ENCODE measurements at regions not wholly inside any gene's neighbourhood (a gene's known extent, or its start where the extent isn't known, plus 50 kb on each side); places are given as distances from the start of the nearest gene placed in this dataset.

- ATAC-seq (ENCODE audit: insufficient number of reproducible peaks, low FRiP score, low read depth) (no peak), DNase-seq (ENCODE audit: low spot score) (no peak)
- H3K4me3 ChIP-seq: no peak overlapping the region
- no peak overlapping the region for H3K27ac ChIP-seq
- no peaks in the 10 kb centered on the region for H3K9me3 ChIP-seq
- no peak for TF ChIP-seq CTCF (IDR thresholded peaks at IDR 0.05)
- no peaks in the 10 kb centered on the region for H3K27me3 ChIP-seq (replicated peaks; ENCODE audit: insufficient read depth)
- peaks cover 0 to 2% of the 10 kb centered on the region in 2 donors for H3K4me1 ChIP-seq (ENCODE audit: control insufficient read depth in 1 of 2, low read depth in 2 of 2)
- no peaks in the 10 kb centered on the region for H3K36me3 ChIP-seq
Measured at GRCh38 chr21:27306206-27306605, 339.3 kb upstream of the ADAMTS5 start.

- DNase-seq (ENCODE audit: low spot score) (no peak), ATAC-seq (ENCODE audit: insufficient number of reproducible peaks, low FRiP score, low read depth) (no peak)
- Histone ChIP-seq H3K4me3 (no peak overlapping the region), H3K27me3 (replicated peaks; ENCODE audit: insufficient read depth) (no peaks in the 10 kb centered on the region), H3K4me1 (ENCODE audit: control insufficient read depth in 1 of 2, low read depth in 2 of 2) (no peaks in the 10 kb centered on the region), H3K36me3 (no peaks in the 10 kb centered on the region), H3K27ac (no peak overlapping the region), H3K9me3 (no peaks in the 10 kb centered on the region)
- TF ChIP-seq CTCF (IDR thresholded peaks at IDR 0.05): no peak
Measured at GRCh38 chr21:27301220-27301619, 334.3 kb upstream of the ADAMTS5 start.

GRCh38 chr21:27300770-27301169, 333.9 kb upstream of the ADAMTS5 start:
- H3K27ac ChIP-seq: no peak overlapping the region
- DNase-seq (ENCODE audit: low spot score) (no peak), ATAC-seq (ENCODE audit: insufficient number of reproducible peaks, low FRiP score, low read depth) (no peak)

GRCh38 chr21:27298465-27298864, 331.6 kb upstream of the ADAMTS5 start:
- no peaks in the 10 kb centered on the region for H3K27me3 ChIP-seq (replicated peaks; ENCODE audit: insufficient read depth)
- no peak for TF ChIP-seq CTCF (IDR thresholded peaks at IDR 0.05)
- ATAC-seq (ENCODE audit: insufficient number of reproducible peaks, low FRiP score, low read depth): no peak
- no peak for DNase-seq (ENCODE audit: low spot score)
- H3K27ac ChIP-seq: no peak overlapping the region
- no peaks in the 10 kb centered on the region for H3K9me3 ChIP-seq
- H3K4me1 ChIP-seq (ENCODE audit: control insufficient read depth in 1 of 2, low read depth in 2 of 2): no peaks in the 10 kb centered on the region
- no peaks in the 10 kb centered on the region for H3K36me3 ChIP-seq
- H3K4me3 ChIP-seq: no peak overlapping the region

More at GRCh38 chr21:27300770-27301169, 333.9 kb upstream of the ADAMTS5 start:
- no peak overlapping the region for H3K4me3 ChIP-seq
- H3K36me3 ChIP-seq: no peaks in the 10 kb centered on the region
- H3K4me1 ChIP-seq (ENCODE audit: control insufficient read depth in 1 of 2, low read depth in 2 of 2): no peaks in the 10 kb centered on the region
- no peaks in the 10 kb centered on the region for H3K9me3 ChIP-seq
- no peaks in the 10 kb centered on the region for H3K27me3 ChIP-seq (replicated peaks; ENCODE audit: insufficient read depth)
- TF ChIP-seq CTCF (IDR thresholded peaks at IDR 0.05): no peak

GRCh38 chr21:27293239-27293638, 326.4 kb upstream of the ADAMTS5 start:
- Histone ChIP-seq H3K27ac (no peak overlapping the region), H3K4me1 (ENCODE audit: control insufficient read depth in 1 of 2, low read depth in 2 of 2) (peaks cover 15 to 19% of the 10 kb centered on the region in 2 donors), H3K36me3 (no peaks in the 10 kb centered on the region), H3K4me3 (no peak overlapping the region), H3K27me3 (replicated peaks; ENCODE audit: insufficient read depth) (no peaks in the 10 kb centered on the region), H3K9me3 (no peaks in the 10 kb centered on the region)
- DNase-seq (ENCODE audit: low spot score) (no peak), ATAC-seq (ENCODE audit: insufficient number of reproducible peaks, low FRiP score, low read depth) (no peak)
- no peak for TF ChIP-seq CTCF (IDR thresholded peaks at IDR 0.05)

Measured in thoracic aorta (tissue), 2 donors.